ENCODE measurements at regions not wholly inside any gene's neighbourhood (a gene's known extent, or its start where the extent isn't known, plus 50 kb on each side); places are given as distances from the start of the nearest gene placed in this dataset.

DNA sequence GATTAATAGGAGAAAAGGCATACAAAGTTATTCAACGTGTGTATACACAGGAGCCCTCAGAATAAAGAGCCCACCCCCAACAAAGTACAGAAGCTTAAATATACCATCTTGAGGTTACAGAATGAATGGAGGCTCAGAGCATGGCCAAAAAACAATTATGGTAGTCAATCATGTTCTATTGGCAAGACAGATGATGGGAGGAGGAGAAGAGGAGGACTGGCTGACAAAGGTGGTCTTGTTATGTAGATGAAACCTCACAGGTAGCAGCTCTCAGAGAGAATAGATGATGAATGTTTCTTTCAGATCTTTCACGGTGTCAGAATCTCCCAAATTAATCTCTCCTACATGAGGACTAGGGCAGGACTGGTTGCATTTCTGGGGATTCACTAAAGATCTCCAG, 66.0 kb downstream of the ARL4C start:
- H3K9me1 ChIP-seq (replicated peaks; ENCODE audit: control insufficient read depth, extremely low read depth, insufficient read depth, low read length): no peaks in the 10 kb centered on the region
- dilution Hi-C loops (cut with MboI; ENCODE audit: extremely low pct_ligation_motif_present, low sequenced_read_pairs): no loop called here
- H3K4me1 ChIP-seq (ENCODE audit: control insufficient read depth, extremely low read depth, insufficient read depth, low read length): peaks cover 28% of the 10 kb centered on the region

More for the DNA sequence above, 66.0 kb downstream of the ARL4C start:
- no peak overlapping the region for H3K4me2 ChIP-seq (ENCODE audit: insufficient read depth, low read length)
- H3K9me3 ChIP-seq (replicated peaks; ENCODE audit: control insufficient read depth, insufficient read depth, low read length): no peaks in the 10 kb centered on the region
- H3K27me3 ChIP-seq (ENCODE audit: control insufficient read depth in 2 of 2, insufficient read depth in 2 of 2, low read length in 2 of 2): no peaks in the 10 kb centered on the region
- DNase-seq (ENCODE audit: low read depth, low spot score) (no peak), FAIRE-seq (no peak)
- no peaks in the 10 kb centered on the region for H3K36me3 ChIP-seq (ENCODE audit: control insufficient read depth in 2 of 2, extremely low read depth in 1 of 2, insufficient read depth in 2 of 2, low read length in 2 of 2)
- no TSS peak for BruUV-seq (replicated peaks)
- ChIA-PET POLR2A (no interaction called here), CTCF (no interaction called here)
- TF ChIP-seq POLR2A (IDR thresholded peaks at IDR 0.05; ENCODE audit: low read depth, low read length) (no peak), POLR2AphosphoS5 (IDR thresholded peaks at IDR 0.05; ENCODE audit: insufficient read depth, low read depth, low read length) (no peak), JUN (IDR thresholded peaks at IDR 0.05; ENCODE audit: borderline replicate concordance, insufficient read depth, insufficient read length, low read depth) (no peak), MYC (IDR thresholded peaks at IDR 0.05; ENCODE audit: low read depth, low read length) (no peak), MAX (IDR thresholded peaks at IDR 0.05; ENCODE audit: insufficient read depth, insufficient read length) (no peak), EZH2 (IDR thresholded peaks at IDR 0.05; ENCODE audit: borderline replicate concordance, low read depth, low read length, severe bottlenecking) (no peak), GATA2 (IDR thresholded peaks at IDR 0.05; ENCODE audit: insufficient read depth, insufficient read length, low read depth, low read length) (no peak), FOS (IDR thresholded peaks at IDR 0.05; ENCODE audit: borderline replicate concordance, insufficient read depth, low read length) (no peak)
- TF ChIP-seq, protein P1, sequence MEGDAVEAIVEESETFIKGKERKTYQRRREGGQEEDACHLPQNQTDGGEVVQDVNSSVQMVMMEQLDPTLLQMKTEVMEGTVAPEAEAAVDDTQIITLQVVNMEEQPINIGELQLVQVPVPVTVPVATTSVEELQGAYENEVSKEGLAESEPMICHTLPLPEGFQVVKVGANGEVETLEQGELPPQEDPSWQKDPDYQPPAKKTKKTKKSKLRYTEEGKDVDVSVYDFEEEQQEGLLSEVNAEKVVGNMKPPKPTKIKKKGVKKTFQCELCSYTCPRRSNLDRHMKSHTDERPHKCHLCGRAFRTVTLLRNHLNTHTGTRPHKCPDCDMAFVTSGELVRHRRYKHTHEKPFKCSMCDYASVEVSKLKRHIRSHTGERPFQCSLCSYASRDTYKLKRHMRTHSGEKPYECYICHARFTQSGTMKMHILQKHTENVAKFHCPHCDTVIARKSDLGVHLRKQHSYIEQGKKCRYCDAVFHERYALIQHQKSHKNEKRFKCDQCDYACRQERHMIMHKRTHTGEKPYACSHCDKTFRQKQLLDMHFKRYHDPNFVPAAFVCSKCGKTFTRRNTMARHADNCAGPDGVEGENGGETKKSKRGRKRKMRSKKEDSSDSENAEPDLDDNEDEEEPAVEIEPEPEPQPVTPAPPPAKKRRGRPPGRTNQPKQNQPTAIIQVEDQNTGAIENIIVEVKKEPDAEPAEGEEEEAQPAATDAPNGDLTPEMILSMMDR (IDR thresholded peaks at IDR 0.05; ENCODE audit: extremely low read depth in 1 of 2, insufficient read depth in 1 of 2, low read depth in 1 of 2, low read length in 2 of 2): no peak
- no peak overlapping the region for H2AFZ ChIP-seq (ENCODE audit: low read depth, low read length)
- H4K20me1 ChIP-seq (replicated peaks; ENCODE audit: control insufficient read depth, extremely low read depth, insufficient read depth, low read length): no peaks in the 10 kb centered on the region
- H3K4me3 ChIP-seq (replicated peaks in 1 of 3; ENCODE audit: insufficient read depth in 1 of 3, low read depth in 1 of 3, low read length in 3 of 3): no peak overlapping the region
- intact Hi-C loops (cut with micrococcal nuclease): no loop called here
- H3K9ac ChIP-seq (replicated peaks; ENCODE audit: extremely low read depth, insufficient read depth, low read length): no peak overlapping the region
- no peak overlapping the region for H3K27ac ChIP-seq (ENCODE audit: insufficient read depth, low read depth, low read length)
- no peaks in the 10 kb centered on the region for H3K79me2 ChIP-seq (ENCODE audit: control insufficient read depth, insufficient read depth, low read length)
